ENCODE measurements at regions not wholly inside any gene's neighbourhood (a gene's known extent, or its start where the extent isn't known, plus 50 kb on each side); places are given as distances from the start of the nearest gene placed in this dataset.

GRCh38 chr13:95437561-95437960 is 115.0 kb upstream of the CLDN10 start:
- no peaks in the 10 kb centered on the region for H3K36me3 ChIP-seq (ENCODE audit: control insufficient read depth, insufficient read depth, low read length)
- peak in 1 of 2 donors; percentile 11 for DNase-seq (ENCODE audit: low read depth in 2 of 2)
- no peak overlapping the region for H2AFZ ChIP-seq (ENCODE audit: low read length)
- no peak for TF ChIP-seq CTCF (conservative IDR thresholded peaks at IDR 0.05 in 1 of 2, IDR thresholded peaks at IDR 0.05 in 1 of 2; ENCODE audit: low read depth in 1 of 2, low read length in 2 of 2)
- TF ChIP-seq EZH2 (IDR thresholded peaks at IDR 0.05; ENCODE audit: low read length, missing control alignments): no peak
- H3K9ac ChIP-seq (ENCODE audit: insufficient read depth, low read length): no peak overlapping the region
- H3K4me1 ChIP-seq (ENCODE audit: control insufficient read depth, extremely low read depth, insufficient read depth, low read length): no peaks in the 10 kb centered on the region
- H3K9me3 ChIP-seq (ENCODE audit: control insufficient read depth, insufficient read depth, low read depth, low read length): no peaks in the 10 kb centered on the region
- H3K4me2 ChIP-seq (ENCODE audit: extremely low read depth, insufficient read depth, low read length): no peak overlapping the region
- H3K27ac ChIP-seq (ENCODE audit: insufficient read depth, low read length): no peak overlapping the region
- H4K20me1 ChIP-seq (ENCODE audit: control insufficient read depth, extremely low read depth, insufficient read depth, low read length): no peaks in the 10 kb centered on the region
- no peak overlapping the region for H3K4me3 ChIP-seq (replicated peaks in 1 of 4; ENCODE audit: control extremely low read depth in 1 of 4, insufficient read depth in 1 of 4, low read depth in 3 of 4, low read length in 4 of 4)
- H3K79me2 ChIP-seq (ENCODE audit: control insufficient read depth, insufficient read depth, low read length): no peaks in the 10 kb centered on the region
- no peaks in the 10 kb centered on the region for H3K27me3 ChIP-seq (ENCODE audit: control insufficient read depth, insufficient read depth, low read length)

GRCh38 chr13:95438297-95438696 is 114.2 kb upstream of the CLDN10 start:
- Histone ChIP-seq H3K4me1 (ENCODE audit: control insufficient read depth, extremely low read depth, insufficient read depth, low read length) (no peaks in the 10 kb centered on the region), H3K79me2 (ENCODE audit: control insufficient read depth, insufficient read depth, low read length) (no peaks in the 10 kb centered on the region), H3K36me3 (ENCODE audit: control insufficient read depth, insufficient read depth, low read length) (no peaks in the 10 kb centered on the region), H2AFZ (ENCODE audit: low read length) (no peak overlapping the region), H3K4me2 (ENCODE audit: extremely low read depth, insufficient read depth, low read length) (no peak overlapping the region), H3K4me3 (replicated peaks in 1 of 4; ENCODE audit: control extremely low read depth in 1 of 4, insufficient read depth in 1 of 4, low read depth in 3 of 4, low read length in 4 of 4) (no peak overlapping the region), H4K20me1 (ENCODE audit: control insufficient read depth, extremely low read depth, insufficient read depth, low read length) (no peaks in the 10 kb centered on the region), H3K27ac (ENCODE audit: insufficient read depth, low read length) (no peak overlapping the region), H3K27me3 (ENCODE audit: control insufficient read depth, insufficient read depth, low read length) (no peaks in the 10 kb centered on the region), H3K9ac (ENCODE audit: insufficient read depth, low read length) (no peak overlapping the region), H3K9me3 (ENCODE audit: control insufficient read depth, insufficient read depth, low read depth, low read length) (no peaks in the 10 kb centered on the region)
- no peak for DNase-seq (ENCODE audit: low read depth in 2 of 2)
- TF ChIP-seq EZH2 (IDR thresholded peaks at IDR 0.05; ENCODE audit: low read length, missing control alignments) (no peak), CTCF (conservative IDR thresholded peaks at IDR 0.05 in 1 of 2, IDR thresholded peaks at IDR 0.05 in 1 of 2; ENCODE audit: low read depth in 1 of 2, low read length in 2 of 2) (no peak)

GRCh38 chr13:95440441-95441088 is 112.0 kb upstream of the CLDN10 start:
- H3K9me3 ChIP-seq (ENCODE audit: control insufficient read depth, insufficient read depth, low read depth, low read length): no peaks in the 10 kb centered on the region
- peaks cover 3% of the 10 kb centered on the region for H3K27me3 ChIP-seq (ENCODE audit: control insufficient read depth, insufficient read depth, low read length)
- no peaks in the 10 kb centered on the region for H3K79me2 ChIP-seq (ENCODE audit: control insufficient read depth, insufficient read depth, low read length)
- TF ChIP-seq CTCF (conservative IDR thresholded peaks at IDR 0.05 in 1 of 2, IDR thresholded peaks at IDR 0.05 in 1 of 2; ENCODE audit: low read depth in 1 of 2, low read length in 2 of 2) (no peak), EZH2 (IDR thresholded peaks at IDR 0.05; ENCODE audit: low read length, missing control alignments) (no peak)
- no peak overlapping the region for H2AFZ ChIP-seq (ENCODE audit: low read length)
- no peaks in the 10 kb centered on the region for H4K20me1 ChIP-seq (ENCODE audit: control insufficient read depth, extremely low read depth, insufficient read depth, low read length)
- H3K36me3 ChIP-seq (ENCODE audit: control insufficient read depth, insufficient read depth, low read length): no peaks in the 10 kb centered on the region
- no peak for DNase-seq (ENCODE audit: low read depth in 2 of 2)
- H3K4me2 ChIP-seq (ENCODE audit: extremely low read depth, insufficient read depth, low read length): no peak overlapping the region
- no peak overlapping the region for H3K27ac ChIP-seq (ENCODE audit: insufficient read depth, low read length)
- no peak overlapping the region for H3K9ac ChIP-seq (ENCODE audit: insufficient read depth, low read length)
- H3K4me1 ChIP-seq (ENCODE audit: control insufficient read depth, extremely low read depth, insufficient read depth, low read length): no peaks in the 10 kb centered on the region
- no peak overlapping the region for H3K4me3 ChIP-seq (replicated peaks in 1 of 4; ENCODE audit: control extremely low read depth in 1 of 4, insufficient read depth in 1 of 4, low read depth in 3 of 4, low read length in 4 of 4)
